Aorta (tissue), 5 donors: ENCODE measurements at regions not wholly inside any gene's neighbourhood (a gene's known extent, or its start where the extent isn't known, plus 50 kb on each side); places are given as distances from the start of the nearest gene placed in this dataset.

Source experiments
- ATAC-seq: fragments of 200-7000 bp; cut with Tn5 transposase; one replicate; pipeline ENCODE4 v1.9.1; 2022; ENCODE audit warnings: moderate library complexity; ENCODE audit not compliant: low FRiP score
- DNase-seq, 2 donors: peaks; one replicate each; pipeline ENCODE4 v3.0.0-alpha.2; 2020
- H3K27ac ChIP-seq, 2 donors: one replicate each; pipeline ENCODE4 v1.5.1; 2013; ENCODE audit warnings: low read length in 2 of 2, mild to moderate bottlenecking in 2 of 2, moderate library complexity in 2 of 2, control low read depth in 1 of 2, inconsistent platforms in 1 of 2, low read depth in 1 of 2
- H3K27me3 ChIP-seq, 2 donors: one replicate each; pipeline ENCODE4 v1.6.1; 2013; ENCODE audit warnings: control low read depth in 1 of 2, low read length in 1 of 2, mild to moderate bottlenecking in 1 of 2, moderate library complexity in 1 of 2; ENCODE audit not compliant: insufficient read depth in 2 of 2, control insufficient read depth in 1 of 2
- H3K36me3 ChIP-seq, 2 donors: one replicate each; pipeline ENCODE4 v1.6.1; 2013; ENCODE audit warnings: control low read depth in 1 of 2, low read length in 1 of 2, mild to moderate bottlenecking in 1 of 2; ENCODE audit not compliant: insufficient read depth in 2 of 2, control insufficient read depth in 1 of 2
- H3K4me1 ChIP-seq, 2 donors: one replicate each; pipeline ENCODE4 v1.6.1; 2013; ENCODE audit warnings: low read length in 2 of 2, control low read depth in 1 of 2, mild to moderate bottlenecking in 1 of 2, moderate library complexity in 1 of 2; ENCODE audit not compliant: insufficient read depth in 2 of 2, control insufficient read depth in 1 of 2
- H3K4me3 ChIP-seq, 2 donors: one replicate each; pipeline ENCODE4 v1.5.1; 2013; ENCODE audit warnings: low read length in 2 of 2, control low read depth in 1 of 2, mild to moderate bottlenecking in 1 of 2
- H3K9me3 ChIP-seq: one replicate; pipeline ENCODE4 v1.6.1; 2013; ENCODE audit warnings: mild to moderate bottlenecking, low read length; ENCODE audit not compliant: control insufficient read depth
- WGBS, 2 donors: extraction: QIAGEN DNeasy Blood & Tissue Kit; methylation state at CpG; one replicate each; pipeline ENCODE4 v1.1.7; 2013; 5-methylcytosine and 5-hydroxymethylcytosine counted together
- intact Hi-C, 2 donors: fragments of 100-400 bp; cut with DNase I; formaldehyde crosslinking; loops; one replicate each; pipeline versions ENCODE4 v1.14.2 to v1.15.0; 2022
- donor health status: healthy with polysubstance abuse.
- donor health status: Bipolar disorder and iron deficiency.
- donor health status: DM: no; HTN: no; CAD: no.
- donor health status: DM: no; HTN: no; CAD: no.
- donor health status: DM: yes; HTN: yes; CAD: no.

GRCh38 chr10:128959746-128960145 is 507.3 kb upstream of the MGMT start:
- H3K9me3 ChIP-seq: no peaks in the 10 kb centered on the region
- no peaks in the 10 kb centered on the region for H3K4me1 ChIP-seq
- DNase-seq (no peak), ATAC-seq (no peak)
- 80 to 82% methylated on average over 7 of the region's 7 CpGs for WGBS, 2 donors
- no peak overlapping the region for H3K4me3 ChIP-seq
- intact Hi-C loops: no loop called here
- H3K36me3 ChIP-seq: no peaks in the 10 kb centered on the region
- H3K27me3 ChIP-seq: no peaks in the 10 kb centered on the region
- H3K27ac ChIP-seq: no peak overlapping the region

- Histone ChIP-seq H3K9me3 (no peaks in the 10 kb centered on the region), H3K27me3 (no peaks in the 10 kb centered on the region), H3K4me1 (no peaks in the 10 kb centered on the region), H3K4me3 (no peak overlapping the region), H3K27ac (no peak overlapping the region), H3K36me3 (no peaks in the 10 kb centered on the region)
- ATAC-seq (no peak), DNase-seq (no peak)
- intact Hi-C loops: no loop called here
- 52 to 54% methylated on average over 8 of the region's 8 CpGs for WGBS, 2 donors
Observed at GRCh38 chr10:128960517-128960916, 506.5 kb upstream of the MGMT start.

- no peaks in the 10 kb centered on the region for H3K4me1 ChIP-seq
- DNase-seq: no peak
- H3K9me3 ChIP-seq: no peaks in the 10 kb centered on the region
- H3K27ac ChIP-seq: no peak overlapping the region
- no peak for ATAC-seq
- intact Hi-C loops: no loop called here
- no peak overlapping the region for H3K4me3 ChIP-seq
- WGBS, 2 donors: 83% methylated on average over 10 of the region's 10 CpGs
- H3K27me3 ChIP-seq: no peaks in the 10 kb centered on the region
- H3K36me3 ChIP-seq: no peaks in the 10 kb centered on the region
Observed at GRCh38 chr10:128962182-128962581, 504.9 kb upstream of the MGMT start.

GRCh38 chr10:128963211-128964099 is 503.6 kb upstream of the MGMT start:
- Histone ChIP-seq H3K27me3 (no peaks in the 10 kb centered on the region), H3K36me3 (no peaks in the 10 kb centered on the region), H3K4me1 (no peaks in the 10 kb centered on the region), H3K4me3 (no peak overlapping the region), H3K27ac (no peak overlapping the region), H3K9me3 (no peaks in the 10 kb centered on the region)
- intact Hi-C loops: no loop called here
- 81 to 82% methylated on average over 12 of the region's 12 CpGs for WGBS, 2 donors
- DNase-seq (no peak), ATAC-seq (no peak)

GRCh38 chr10:128964100-128964403 is 503.0 kb upstream of the MGMT start:
- WGBS, 2 donors: 62 to 63% methylated on average over 3 of the region's 3 CpGs
- intact Hi-C loops: no loop called here
- Histone ChIP-seq H3K36me3 (no peaks in the 10 kb centered on the region), H3K27me3 (no peaks in the 10 kb centered on the region), H3K4me1 (no peaks in the 10 kb centered on the region), H3K9me3 (no peaks in the 10 kb centered on the region), H3K4me3 (no peak overlapping the region), H3K27ac (no peak overlapping the region)
- DNase-seq (no peak), ATAC-seq (no peak)

GRCh38 chr10:128967980-128968756 is 498.9 kb upstream of the MGMT start:
- intact Hi-C loops: no loop called here
- no peak overlapping the region for H3K27ac ChIP-seq
- no peaks in the 10 kb centered on the region for H3K4me1 ChIP-seq
- H3K27me3 ChIP-seq: no peaks in the 10 kb centered on the region
- no peaks in the 10 kb centered on the region for H3K9me3 ChIP-seq
- H3K4me3 ChIP-seq: no peak overlapping the region
- WGBS, 2 donors: 83 to 84% methylated on average over 11 of the region's 11 CpGs
- DNase-seq (no peak), ATAC-seq (no peak)
- H3K36me3 ChIP-seq: no peaks in the 10 kb centered on the region

GRCh38 chr10:128969551-128969950 is 497.5 kb upstream of the MGMT start:
- no peak overlapping the region for H3K27ac ChIP-seq
- intact Hi-C loops: no loop called here
- no peak overlapping the region for H3K4me3 ChIP-seq
- no peaks in the 10 kb centered on the region for H3K27me3 ChIP-seq
- no peaks in the 10 kb centered on the region for H3K9me3 ChIP-seq
- no peak for ATAC-seq
- no peaks in the 10 kb centered on the region for H3K4me1 ChIP-seq
- H3K36me3 ChIP-seq: no peaks in the 10 kb centered on the region
- no peak for DNase-seq
- WGBS, 2 donors: 29 to 31% methylated on average over 11 of the region's 11 CpGs

GRCh38 chr10:128971374-128972035 is 495.5 kb upstream of the MGMT start:
- Histone ChIP-seq H3K27me3 (no peaks in the 10 kb centered on the region), H3K4me3 (no peak overlapping the region), H3K36me3 (no peaks in the 10 kb centered on the region), H3K9me3 (no peaks in the 10 kb centered on the region), H3K4me1 (no peaks in the 10 kb centered on the region), H3K27ac (no peak overlapping the region)
- intact Hi-C loops: no loop called here
- ATAC-seq: no peak
- no peak for DNase-seq
- WGBS, 2 donors: 80 to 82% methylated on average over 11 of the region's 11 CpGs
